Epithelial cell of prostate (primary cell): ENCODE measurements at regions not wholly inside any gene's neighbourhood (a gene's known extent, or its start where the extent isn't known, plus 50 kb on each side); places are given as distances from the start of the nearest gene placed in this dataset.

Experiments used
- DNase-seq: peaks from one replicate; pipeline ENCODE4 v3.0.0-alpha.2; 2011; ENCODE audit warnings: low read depth, low spot score
- H3K27ac ChIP-seq: fragments of 450-650 bp; 2 replicates; pipeline ENCODE4 v1.5.1; 2017; ENCODE audit warnings: mild to moderate bottlenecking

GRCh38 chr16:73616770-73617169, 568.8 kb upstream of the ZFHX3 start:
- no peak overlapping the region for H3K27ac ChIP-seq
- DNase-seq, result no peak

- no peak for DNase-seq
- H3K27ac ChIP-seq, result no peak overlapping the region
These were observed 568.3 kb upstream of the ZFHX3 start for GRCh38 chr16:73616166-73616753.

- no peak overlapping the region for H3K27ac ChIP-seq
- DNase-seq, result no peak
These were observed 567.4 kb upstream of the ZFHX3 start for GRCh38 chr16:73615071-73615940.

- no peak for DNase-seq
- no peak overlapping the region for H3K27ac ChIP-seq
These were observed 566.2 kb upstream of the ZFHX3 start for GRCh38 chr16:73614131-73614530.

GRCh38 chr16:73610605-73611156, 562.8 kb upstream of the ZFHX3 start:
- H3K27ac ChIP-seq, result no peak overlapping the region
- no peak for DNase-seq

- H3K27ac ChIP-seq, result no peak overlapping the region
- no peak for DNase-seq
These were observed 562.2 kb upstream of the ZFHX3 start for GRCh38 chr16:73610160-73610559.

- DNase-seq, result no peak
- H3K27ac ChIP-seq, result no peak overlapping the region
These were observed 561.0 kb upstream of the ZFHX3 start for GRCh38 chr16:73608911-73609310.

- no peak for DNase-seq
- H3K27ac ChIP-seq, result no peak overlapping the region
These were observed 557.4 kb upstream of the ZFHX3 start for GRCh38 chr16:73605309-73605708.

GRCh38 chr16:73601911-73602310, 554.0 kb upstream of the ZFHX3 start:
- no peak for DNase-seq
- H3K27ac ChIP-seq, result no peak overlapping the region

- DNase-seq, result no peak
These were observed 551.9 kb upstream of the ZFHX3 start for GRCh38 chr16:73599870-73600269.

GRCh38 chr16:73599351-73599750, 551.4 kb upstream of the ZFHX3 start:
- no peak for DNase-seq
- no peak overlapping the region for H3K27ac ChIP-seq

More at GRCh38 chr16:73599870-73600269, 551.9 kb upstream of the ZFHX3 start:
- H3K27ac ChIP-seq, result no peak overlapping the region

- H3K27ac ChIP-seq, result no peak overlapping the region
- DNase-seq, result no peak
These were observed 536.2 kb upstream of the ZFHX3 start for GRCh38 chr16:73584157-73584556.

GRCh38 chr16:73572135-73572828, 524.4 kb upstream of the ZFHX3 start:
- DNase-seq, result no peak

GRCh38 chr16:73569266-73569980, 521.5 kb upstream of the ZFHX3 start:
- no peak for DNase-seq
- no peak overlapping the region for H3K27ac ChIP-seq

More at GRCh38 chr16:73572135-73572828, 524.4 kb upstream of the ZFHX3 start:
- no peak overlapping the region for H3K27ac ChIP-seq

- no peak overlapping the region for H3K27ac ChIP-seq
- DNase-seq, result no peak
These were observed 520.8 kb upstream of the ZFHX3 start for GRCh38 chr16:73568769-73569168.

GRCh38 chr16:73565925-73566324, 518.0 kb upstream of the ZFHX3 start:
- H3K27ac ChIP-seq, result no peak overlapping the region
- no peak for DNase-seq

GRCh38 chr16:73565263-73565662, 517.3 kb upstream of the ZFHX3 start:
- no peak for DNase-seq
- H3K27ac ChIP-seq, result no peak overlapping the region

- no peak overlapping the region for H3K27ac ChIP-seq
- no peak for DNase-seq
These were observed 515.8 kb upstream of the ZFHX3 start for GRCh38 chr16:73563709-73564108.

- no peak overlapping the region for H3K27ac ChIP-seq
- DNase-seq, result no peak
These were observed 512.6 kb upstream of the ZFHX3 start for GRCh38 chr16:73560497-73560896.

- H3K27ac ChIP-seq, result no peak overlapping the region
These were observed 510.3 kb upstream of the ZFHX3 start for GRCh38 chr16:73558219-73558618.

More at GRCh38 chr16:73558219-73558618, 510.3 kb upstream of the ZFHX3 start:
- no peak for DNase-seq
